CD4-positive, alpha-beta T cell treated with Interleukin-2 at 100 ng/mL for 4 hours (primary cell): ENCODE measurements at regions not wholly inside any gene's neighbourhood (a gene's known extent, or its start where the extent isn't known, plus 50 kb on each side); places are given as distances from the start of the nearest gene placed in this dataset.

Source experiments
- DNase-seq: peaks from one replicate; pipeline ENCODE4 v3.0.0-alpha.2; 2020; ENCODE audit warnings: low spot score

- DNase-seq: no peak
Observed at GRCh38 chr12:24759155-24759554, 189.7 kb downstream of the BCAT1 start.

DNA sequence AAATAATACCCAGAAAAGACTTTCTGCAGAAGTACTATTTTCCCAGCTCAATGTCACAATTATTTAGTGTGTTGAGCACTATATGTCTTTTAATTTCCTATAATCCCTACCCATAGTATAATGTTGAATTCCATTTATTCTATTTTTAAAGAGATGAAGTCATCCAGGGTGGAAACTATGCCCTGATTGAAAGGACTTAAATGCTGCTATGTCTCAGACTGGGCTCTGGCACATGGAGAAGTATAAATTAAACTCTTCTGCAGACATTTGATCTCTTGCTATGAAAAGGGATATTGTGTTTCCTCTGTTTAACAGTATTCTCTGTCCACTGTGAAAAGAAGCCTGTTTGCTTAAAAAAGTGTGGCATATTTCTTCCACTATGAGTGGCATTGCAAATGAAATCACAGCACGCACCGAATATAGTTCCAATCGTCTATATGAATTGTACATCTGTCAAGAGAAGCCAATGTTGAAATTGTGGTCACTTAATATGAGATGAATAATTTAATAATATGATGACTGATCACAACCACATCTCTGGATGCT lies 192.3 kb downstream of the BCAT1 start:
- no peak for DNase-seq

DNA sequence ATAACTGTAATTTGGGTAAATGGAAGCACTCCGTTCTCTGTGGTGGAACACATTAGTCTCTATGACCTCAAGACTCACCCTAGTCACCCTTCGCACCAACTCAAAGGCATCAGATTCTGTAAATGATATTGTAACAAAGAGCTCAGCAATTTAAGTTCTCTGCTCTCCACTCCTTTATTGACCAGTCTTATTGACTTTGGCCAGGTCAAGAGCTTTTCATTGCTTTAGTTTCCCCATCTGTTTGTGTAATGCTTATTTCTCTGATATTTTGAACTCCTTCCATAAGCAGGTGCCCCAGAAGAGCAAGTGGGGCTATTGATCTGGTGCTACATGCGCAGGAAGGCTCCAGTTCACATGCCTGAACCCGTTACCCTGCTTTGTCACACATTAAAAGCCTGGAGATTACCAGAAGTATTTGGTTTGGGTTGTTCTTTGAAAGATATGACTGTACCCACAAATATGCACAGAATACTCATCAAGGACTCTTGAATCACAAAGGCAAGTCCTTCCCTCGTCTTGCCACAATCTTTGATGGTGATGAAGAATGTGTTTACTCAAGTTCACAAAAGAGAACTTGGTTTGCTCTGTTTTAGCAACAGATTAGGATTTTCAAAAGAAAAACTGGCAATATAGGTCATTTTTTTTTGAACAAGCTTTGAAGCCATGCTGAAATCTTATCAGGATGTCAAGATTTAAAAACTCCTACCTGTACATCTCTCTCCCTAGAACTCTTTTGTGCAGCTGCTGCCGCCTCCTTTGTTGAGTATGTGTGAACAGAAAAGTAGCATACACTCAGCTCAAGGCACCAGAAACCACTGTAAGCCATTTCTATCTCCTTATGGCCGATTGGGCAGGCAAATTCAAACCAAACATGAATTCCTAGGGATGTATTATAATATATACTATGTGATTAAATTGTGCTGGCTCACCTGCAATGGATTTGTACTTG lies 193.9 kb downstream of the BCAT1 start:
- no peak for DNase-seq

DNA sequence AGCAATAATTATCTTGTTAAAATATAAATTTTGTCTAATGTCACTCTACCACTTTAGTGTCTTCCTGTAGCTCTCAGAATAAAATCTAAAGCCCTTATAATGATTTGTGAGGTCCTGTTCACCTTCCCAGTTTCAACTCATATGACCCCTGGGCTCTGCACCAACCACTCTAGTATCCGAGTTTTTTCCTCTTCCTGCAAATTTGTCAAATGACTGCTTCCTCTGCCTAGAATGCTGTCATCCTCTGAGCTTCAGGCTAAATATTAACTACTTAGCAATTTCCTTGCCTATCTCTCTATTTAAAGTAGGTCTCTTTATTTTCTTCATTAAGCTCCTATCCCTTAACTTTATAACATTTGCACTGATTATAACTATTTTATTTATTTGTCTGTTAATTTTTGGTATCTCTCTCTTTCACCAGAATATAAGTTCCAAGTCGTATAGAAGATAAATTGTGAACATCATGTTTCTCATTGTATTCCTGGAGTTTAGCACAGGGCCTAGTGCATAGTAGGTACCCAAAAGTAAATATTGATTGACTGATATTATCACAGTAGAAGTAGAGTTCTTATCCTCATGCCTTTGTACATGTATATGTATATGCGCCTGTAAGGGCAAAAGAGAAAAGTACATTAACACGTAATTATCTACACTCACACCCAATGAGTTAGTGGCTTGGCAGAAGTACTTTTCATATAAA lies 196.0 kb downstream of the BCAT1 start:
- DNase-seq: no peak

GRCh38 chr12:24751181-24751580 lies 197.7 kb downstream of the BCAT1 start:
- DNase-seq: no peak

GRCh38 chr12:24750263-24750662 lies 198.6 kb downstream of the BCAT1 start:
- DNase-seq: no peak

DNA sequence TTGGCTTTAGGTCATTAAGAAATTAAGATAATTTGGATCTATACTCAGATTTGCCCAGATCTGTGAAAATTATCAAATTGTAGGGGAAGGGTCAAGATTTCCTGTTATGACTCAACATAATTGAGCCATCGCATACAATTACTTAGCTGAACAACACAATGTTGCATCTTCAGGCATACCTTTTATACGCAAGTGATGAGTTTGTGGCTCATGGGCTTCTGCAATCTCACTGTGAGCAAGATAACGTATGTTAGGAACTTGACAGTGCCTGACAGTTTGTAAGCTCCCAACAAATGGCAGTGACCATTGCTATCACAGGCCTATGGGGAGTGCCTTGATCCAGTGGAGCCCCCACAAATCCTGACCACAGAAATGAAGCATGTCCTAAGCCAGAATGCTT lies 199.7 kb downstream of the BCAT1 start:
- no peak for DNase-seq

DNA sequence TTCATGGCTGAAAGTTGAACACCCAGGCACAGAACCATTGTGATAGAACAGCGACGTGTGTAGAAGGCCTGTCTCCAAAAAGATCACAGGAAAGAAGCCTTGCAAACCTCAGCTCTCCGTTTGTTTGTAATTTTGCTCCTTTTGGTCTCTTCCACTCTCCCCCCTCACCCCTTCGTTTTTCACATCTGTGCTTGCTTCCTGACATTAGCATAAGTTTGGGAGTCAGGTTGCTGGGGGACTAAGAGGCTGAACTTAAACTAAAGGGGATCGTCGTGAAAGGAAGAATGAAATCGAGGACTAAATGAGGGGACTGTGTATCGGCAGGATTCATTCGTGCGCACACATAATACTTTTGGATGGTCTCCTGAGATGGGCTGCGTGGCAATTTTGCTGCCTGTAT lies 200.6 kb downstream of the BCAT1 start:
- no peak for DNase-seq

GRCh38 chr12:24746864-24747263 lies 202.0 kb downstream of the BCAT1 start:
- no peak for DNase-seq

DNA sequence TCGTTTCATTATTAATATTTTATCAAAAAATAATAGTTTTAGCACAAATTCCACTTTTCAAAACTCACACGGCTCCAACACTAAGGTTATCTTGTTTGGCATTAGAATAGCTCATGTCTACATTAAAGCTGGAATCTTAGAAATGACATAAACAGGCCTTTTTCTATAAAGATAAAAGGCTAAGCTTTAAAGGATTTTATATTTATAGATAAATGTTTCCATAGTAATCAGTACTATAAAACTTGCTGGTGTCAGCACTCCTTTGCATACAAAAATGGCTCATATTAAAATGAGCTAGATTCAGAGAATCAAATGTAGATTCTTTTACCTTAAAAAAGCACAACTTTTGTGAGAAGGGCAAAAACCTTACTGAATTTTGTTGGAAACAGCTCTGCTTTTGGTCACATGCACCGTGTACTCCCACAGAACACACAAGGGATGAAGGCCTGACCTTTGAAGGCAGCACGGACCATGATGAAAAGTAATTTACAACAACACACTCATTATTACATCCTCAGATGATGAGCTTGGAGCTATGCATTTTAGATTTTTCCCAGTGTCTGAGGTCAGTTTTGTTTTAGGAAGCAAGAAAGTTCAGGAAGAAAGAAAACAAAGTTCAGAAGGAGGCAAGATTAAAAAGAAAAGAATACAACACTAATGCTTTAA lies 202.8 kb downstream of the BCAT1 start:
- no peak for DNase-seq

DNA sequence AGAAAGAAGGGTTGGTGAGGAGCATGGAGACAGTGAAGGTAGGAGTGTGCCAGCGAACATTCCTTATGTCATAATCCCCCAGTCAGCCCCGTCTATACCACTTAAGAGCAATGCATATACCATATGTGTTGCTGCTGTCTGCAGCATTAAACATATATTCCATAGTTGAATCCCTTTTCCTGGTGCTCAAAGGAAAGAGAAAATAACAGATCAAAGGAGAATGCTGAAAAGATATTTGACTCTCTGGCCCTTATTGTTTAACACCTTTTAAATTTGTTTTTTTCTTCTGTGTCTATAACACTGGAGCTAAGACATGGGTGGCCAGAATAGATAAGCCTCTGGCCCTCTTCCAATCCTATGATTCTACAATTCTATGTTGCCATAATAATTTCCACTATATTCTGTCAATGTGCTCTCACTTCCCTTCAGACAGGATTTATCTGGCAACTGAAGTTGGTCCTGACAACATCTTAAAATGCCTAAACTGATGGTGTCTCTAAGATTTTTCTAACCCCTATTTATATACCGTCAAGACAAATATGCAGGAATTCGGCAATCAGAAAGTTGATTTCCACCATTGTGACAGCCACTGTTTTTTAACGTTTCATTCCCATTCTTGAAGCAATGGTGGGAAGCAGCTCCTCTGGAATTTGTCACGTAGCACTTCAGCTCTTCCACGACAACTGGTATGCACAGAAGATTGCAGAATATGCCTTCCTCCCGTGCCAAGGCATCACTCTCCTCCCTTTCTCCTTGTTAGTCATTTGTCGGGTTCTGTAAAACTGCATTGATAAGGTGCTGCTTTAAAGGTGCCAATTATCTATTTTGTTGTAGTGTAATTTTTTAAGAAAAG lies 204.7 kb downstream of the BCAT1 start:
- no peak for DNase-seq

DNA sequence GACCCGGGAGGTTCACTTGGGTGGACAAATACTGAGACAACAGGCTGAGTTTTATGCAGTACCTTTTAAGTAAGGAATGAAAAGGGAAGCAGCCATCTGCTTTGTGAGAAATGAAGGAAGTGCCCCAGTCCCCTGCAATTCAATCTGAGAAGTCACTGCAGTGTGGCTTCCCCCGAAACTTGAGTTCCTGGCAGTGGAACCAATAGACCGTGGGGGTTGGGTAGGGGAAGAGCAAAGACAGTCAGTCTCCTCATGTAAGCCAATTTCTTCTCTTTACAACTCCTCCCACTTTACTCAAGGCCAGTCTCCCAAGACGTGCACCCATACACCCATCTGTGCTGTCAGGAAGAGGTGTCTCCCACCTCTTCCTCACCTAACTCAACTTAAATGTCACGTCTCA lies 206.5 kb downstream of the BCAT1 start:
- DNase-seq: peak; percentile 2

DNA sequence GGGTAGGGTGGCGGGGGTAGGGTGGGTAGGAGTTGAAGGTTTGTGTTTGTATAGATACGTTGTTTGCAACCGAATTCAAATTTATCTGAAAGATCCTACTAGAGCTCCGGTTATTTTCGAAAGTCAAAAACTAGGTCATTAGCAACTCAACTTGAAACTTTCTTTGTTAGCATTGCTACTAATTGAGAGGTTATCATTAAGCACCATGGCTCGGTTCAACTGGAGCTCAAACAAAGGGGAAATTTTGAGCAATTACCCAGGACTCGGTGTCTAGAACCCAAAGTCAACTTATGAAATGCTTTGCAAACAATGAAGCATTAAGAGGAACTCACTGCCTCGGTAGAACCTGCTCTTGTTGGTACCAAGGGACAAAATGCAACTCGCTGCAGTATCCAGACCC lies 207.7 kb downstream of the BCAT1 start:
- no peak for DNase-seq

GRCh38 chr12:24739106-24739779 lies 209.7 kb downstream of the BCAT1 start:
- DNase-seq: no peak

DNA sequence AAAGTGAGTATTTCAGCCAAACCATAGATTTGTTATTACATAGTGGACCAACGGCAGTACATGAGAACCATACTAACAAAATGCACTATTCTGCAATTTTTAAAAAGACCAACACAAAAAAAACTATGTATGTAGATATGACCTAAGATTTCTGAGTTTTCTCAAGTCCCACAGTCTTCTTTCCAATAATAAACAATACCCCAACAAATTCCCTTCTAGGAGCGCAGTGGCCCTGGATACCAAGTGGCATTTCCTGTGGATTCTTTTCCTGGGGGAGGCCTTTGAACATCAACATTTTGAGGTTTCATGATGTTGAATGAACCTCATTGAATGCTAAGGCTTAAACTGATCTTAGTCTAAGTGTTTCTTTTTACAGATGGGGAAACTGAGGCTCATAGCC lies 210.5 kb downstream of the BCAT1 start:
- no peak for DNase-seq

- no peak for DNase-seq
Observed at GRCh38 chr12:24731596-24731995, 217.3 kb downstream of the BCAT1 start.

- DNase-seq: no peak
Observed at GRCh38 chr12:24730489-24730896, 218.4 kb downstream of the BCAT1 start.

- no peak for DNase-seq
Observed at GRCh38 chr12:24728826-24729225, 220.1 kb downstream of the BCAT1 start.

GRCh38 chr12:24728366-24728765 lies 220.5 kb downstream of the BCAT1 start:
- no peak for DNase-seq

- DNase-seq: no peak
Observed at GRCh38 chr12:24725616-24726015, 223.3 kb downstream of the BCAT1 start.

GRCh38 chr12:24724814-24725213 lies 224.1 kb downstream of the BCAT1 start:
- DNase-seq: no peak
